SU-DHL-6 (cell line): ENCODE measurements at regions not wholly inside any gene's neighbourhood (a gene's known extent, or its start where the extent isn't known, plus 50 kb on each side); places are given as distances from the start of the nearest gene placed in this dataset.

Experiments used
- CTCF ChIP-seq: fragments of 200-600 bp; sonication (generic); IDR thresholded peaks from one replicate; pipeline ENCODE4 v1.5.1; 2017; ENCODE audit warnings: antibody characterized with exemption, mild to moderate bottlenecking, low read length, moderate library complexity; ENCODE audit not compliant: insufficient read depth, poor library complexity, severe bottlenecking
- EZH2phosphoT487 ChIP-seq: fragments of 200-600 bp; sonication (generic), shearing (Covaris generic); conservative IDR thresholded peaks from 2 replicates; pipeline ENCODE4 v1.6.1; 2018; ENCODE audit warnings: mild to moderate bottlenecking, antibody characterized with exemption, low read length, moderate library complexity, mixed read lengths

- no peak for TF ChIP-seq CTCF
- TF ChIP-seq EZH2phosphoT487, result no peak
Measured at GRCh38 chrX:145631461-145631951, 186.1 kb upstream of the SLITRK2 start.
